ENCODE measurements at regions not wholly inside any gene's neighbourhood (a gene's known extent, or its start where the extent isn't known, plus 50 kb on each side); places are given as distances from the start of the nearest gene placed in this dataset.
"Not testable (repeated sequence)": the region's sequence is repeated elsewhere in the genome, so short reads cannot be mapped to it uniquely, and the experiment has no call there.

- H3K9me3 ChIP-seq (replicated peaks in 1 of 2; ENCODE audit: control insufficient read depth in 2 of 2, insufficient read depth in 1 of 2, low read depth in 1 of 2, low read length in 2 of 2) = no peaks in the 10 kb centered on the region
- H3K9ac ChIP-seq (ENCODE audit: low read depth, low read length, poor library complexity) = no peak overlapping the region
- no peaks in the 10 kb centered on the region for H3K79me1 ChIP-seq (ENCODE audit: low read depth, low read length)
- H3K4ac ChIP-seq (ENCODE audit: low read length) = no peak overlapping the region
- no peak overlapping the region for H3K27ac ChIP-seq (replicated peaks; ENCODE audit: low read length)
- H2BK12ac ChIP-seq (ENCODE audit: low read length) = no peak overlapping the region
- H3K14ac ChIP-seq (ENCODE audit: low read length) = no peak overlapping the region
- H2BK5ac ChIP-seq (ENCODE audit: low read length) = no peak overlapping the region
- H2AFZ ChIP-seq (ENCODE audit: low read length) = peak overlapping the region; percentile 11
- H2BK15ac ChIP-seq (ENCODE audit: low read length) = no peak overlapping the region
- H3K36me3 ChIP-seq (replicated peaks in 1 of 2; ENCODE audit: control insufficient read depth in 2 of 2, insufficient read depth in 2 of 2, low read length in 2 of 2) = no peaks in the 10 kb centered on the region
- no peak overlapping the region for H3K4me2 ChIP-seq (ENCODE audit: insufficient read depth, low read length, poor library complexity, severe bottlenecking)
- H3K27me3 ChIP-seq (ENCODE audit: control insufficient read depth in 3 of 3, insufficient read depth in 3 of 3, low read depth in 1 of 3, low read length in 3 of 3) = no peaks in the 10 kb centered on the region
- no peak overlapping the region for H2BK120ac ChIP-seq (ENCODE audit: low read depth, low read length)
- no peak overlapping the region for H3K4me3 ChIP-seq (ENCODE audit: low read length in 2 of 2)
- H2AK5ac ChIP-seq (ENCODE audit: low read depth, low read length) = no peak overlapping the region
- no peak overlapping the region for H4K91ac ChIP-seq (ENCODE audit: low read depth, low read length, poor library complexity)
- no peak overlapping the region for H3K18ac ChIP-seq (ENCODE audit: low read length)
- no peak for DNase-seq (ENCODE audit: low spot score)
- peaks cover 0 to 6% of the 10 kb centered on the region in 2 donors for H3K4me1 ChIP-seq (ENCODE audit: control insufficient read depth in 2 of 2, insufficient read depth in 1 of 2, low read depth in 1 of 2, low read length in 2 of 2)
- no peak overlapping the region for H3K23ac ChIP-seq (ENCODE audit: low read depth, low read length, poor library complexity)
- H4K8ac ChIP-seq (ENCODE audit: low read depth, low read length) = no peak overlapping the region
- no CpG with 5 or more reads among the region's 1 CpG for WGBS, 2 donors (ENCODE audit: extremely low coverage in 2 of 2, insufficient read length in 2 of 2, insufficient replicate concordance in 1 of 2)
Measured at GRCh38 chr6:77094821-77095220, 368.5 kb downstream of the HTR1B start.

- H3K23ac ChIP-seq (ENCODE audit: low read depth, low read length, poor library complexity) = no peak overlapping the region
- H3K9me3 ChIP-seq (replicated peaks in 1 of 2; ENCODE audit: control insufficient read depth in 2 of 2, insufficient read depth in 1 of 2, low read depth in 1 of 2, low read length in 2 of 2) = no peaks in the 10 kb centered on the region
- no peak overlapping the region for H3K14ac ChIP-seq (ENCODE audit: low read length)
- H4K91ac ChIP-seq (ENCODE audit: low read depth, low read length, poor library complexity) = no peak overlapping the region
- H3K27me3 ChIP-seq (ENCODE audit: control insufficient read depth in 3 of 3, insufficient read depth in 3 of 3, low read depth in 1 of 3, low read length in 3 of 3) = no peaks in the 10 kb centered on the region
- no peak overlapping the region for H2AFZ ChIP-seq (ENCODE audit: low read length)
- no peak overlapping the region for H3K9ac ChIP-seq (ENCODE audit: low read depth, low read length, poor library complexity)
- no peak overlapping the region for H2BK120ac ChIP-seq (ENCODE audit: low read depth, low read length)
- H2BK12ac ChIP-seq (ENCODE audit: low read length) = no peak overlapping the region
- H3K79me1 ChIP-seq (ENCODE audit: low read depth, low read length) = no peaks in the 10 kb centered on the region
- no peak overlapping the region for H2AK5ac ChIP-seq (ENCODE audit: low read depth, low read length)
- no peak overlapping the region for H3K27ac ChIP-seq (replicated peaks; ENCODE audit: low read length)
- no peak overlapping the region for H3K4me2 ChIP-seq (ENCODE audit: insufficient read depth, low read length, poor library complexity, severe bottlenecking)
- no peak overlapping the region for H4K8ac ChIP-seq (ENCODE audit: low read depth, low read length)
- H3K4ac ChIP-seq (ENCODE audit: low read length) = no peak overlapping the region
- no peaks in the 10 kb centered on the region for H3K36me3 ChIP-seq (replicated peaks in 1 of 2; ENCODE audit: control insufficient read depth in 2 of 2, insufficient read depth in 2 of 2, low read length in 2 of 2)
- WGBS, 2 donors (ENCODE audit: extremely low coverage in 2 of 2, insufficient read length in 2 of 2, insufficient replicate concordance in 1 of 2) = no CpG with 5 or more reads among the region's 1 CpG
- no peak overlapping the region for H2BK15ac ChIP-seq (ENCODE audit: low read length)
- H2BK5ac ChIP-seq (ENCODE audit: low read length) = no peak overlapping the region
- no peak for DNase-seq (ENCODE audit: low spot score)
- no peak overlapping the region for H3K4me3 ChIP-seq (ENCODE audit: low read length in 2 of 2)
- no peak overlapping the region for H3K18ac ChIP-seq (ENCODE audit: low read length)
- H3K4me1 ChIP-seq (ENCODE audit: control insufficient read depth in 2 of 2, insufficient read depth in 1 of 2, low read depth in 1 of 2, low read length in 2 of 2) = peaks cover 0 to 4% of the 10 kb centered on the region in 2 donors
Measured at GRCh38 chr6:77092971-77093370, 370.3 kb downstream of the HTR1B start.

- H2AFZ ChIP-seq (ENCODE audit: low read length) = no peak overlapping the region
- H2BK120ac ChIP-seq (ENCODE audit: low read depth, low read length) = no peak overlapping the region
- H3K4me1 ChIP-seq (ENCODE audit: control insufficient read depth in 2 of 2, insufficient read depth in 1 of 2, low read depth in 1 of 2, low read length in 2 of 2) = peaks cover 0 to under 1% of the 10 kb centered on the region in 2 donors
- no peak overlapping the region for H2BK12ac ChIP-seq (ENCODE audit: low read length)
- H2BK5ac ChIP-seq (ENCODE audit: low read length) = no peak overlapping the region
- H3K9ac ChIP-seq (ENCODE audit: low read depth, low read length, poor library complexity) = no peak overlapping the region
- no peak overlapping the region for H2AK5ac ChIP-seq (ENCODE audit: low read depth, low read length)
- no peaks in the 10 kb centered on the region for H3K79me1 ChIP-seq (ENCODE audit: low read depth, low read length)
- no peaks in the 10 kb centered on the region for H3K27me3 ChIP-seq (ENCODE audit: control insufficient read depth in 3 of 3, insufficient read depth in 3 of 3, low read depth in 1 of 3, low read length in 3 of 3)
- H4K8ac ChIP-seq (ENCODE audit: low read depth, low read length) = no peak overlapping the region
- H3K23ac ChIP-seq (ENCODE audit: low read depth, low read length, poor library complexity) = no peak overlapping the region
- no peak for DNase-seq (ENCODE audit: low spot score)
- no peak overlapping the region for H3K27ac ChIP-seq (replicated peaks; ENCODE audit: low read length)
- H3K4me2 ChIP-seq (ENCODE audit: insufficient read depth, low read length, poor library complexity, severe bottlenecking) = no peak overlapping the region
- H3K14ac ChIP-seq (ENCODE audit: low read length) = no peak overlapping the region
- no peak overlapping the region for H3K4me3 ChIP-seq (ENCODE audit: low read length in 2 of 2)
- H2BK15ac ChIP-seq (ENCODE audit: low read length) = no peak overlapping the region
- no peaks in the 10 kb centered on the region for H3K36me3 ChIP-seq (replicated peaks in 1 of 2; ENCODE audit: control insufficient read depth in 2 of 2, insufficient read depth in 2 of 2, low read length in 2 of 2)
- no peak overlapping the region for H3K4ac ChIP-seq (ENCODE audit: low read length)
- no peak overlapping the region for H4K91ac ChIP-seq (ENCODE audit: low read depth, low read length, poor library complexity)
- no peaks in the 10 kb centered on the region for H3K9me3 ChIP-seq (replicated peaks in 1 of 2; ENCODE audit: control insufficient read depth in 2 of 2, insufficient read depth in 1 of 2, low read depth in 1 of 2, low read length in 2 of 2)
- H3K18ac ChIP-seq (ENCODE audit: low read length) = no peak overlapping the region
Measured at GRCh38 chr6:77089776-77090175, 373.5 kb downstream of the HTR1B start.

GRCh38 chr6:77087794-77088318 lies 375.4 kb downstream of the HTR1B start:
- not testable (repeated sequence) for H3K9me3 ChIP-seq (replicated peaks in 1 of 2; ENCODE audit: control insufficient read depth in 2 of 2, insufficient read depth in 1 of 2, low read depth in 1 of 2, low read length in 2 of 2); H3K79me1 ChIP-seq (ENCODE audit: low read depth, low read length); H2BK5ac ChIP-seq (ENCODE audit: low read length); H2AK5ac ChIP-seq (ENCODE audit: low read depth, low read length); H3K18ac ChIP-seq (ENCODE audit: low read length); H3K9ac ChIP-seq (ENCODE audit: low read depth, low read length, poor library complexity); H3K23ac ChIP-seq (ENCODE audit: low read depth, low read length, poor library complexity); H4K8ac ChIP-seq (ENCODE audit: low read depth, low read length); H3K4me3 ChIP-seq (ENCODE audit: low read length in 2 of 2); H3K27ac ChIP-seq (replicated peaks; ENCODE audit: low read length); H4K91ac ChIP-seq (ENCODE audit: low read depth, low read length, poor library complexity); H3K36me3 ChIP-seq (replicated peaks in 1 of 2; ENCODE audit: control insufficient read depth in 2 of 2, insufficient read depth in 2 of 2, low read length in 2 of 2); H2BK120ac ChIP-seq (ENCODE audit: low read depth, low read length); H3K4me2 ChIP-seq (ENCODE audit: insufficient read depth, low read length, poor library complexity, severe bottlenecking); H3K14ac ChIP-seq (ENCODE audit: low read length); H2BK15ac ChIP-seq (ENCODE audit: low read length); H3K4me1 ChIP-seq (ENCODE audit: control insufficient read depth in 2 of 2, insufficient read depth in 1 of 2, low read depth in 1 of 2, low read length in 2 of 2); H3K4ac ChIP-seq (ENCODE audit: low read length); H3K27me3 ChIP-seq (ENCODE audit: control insufficient read depth in 3 of 3, insufficient read depth in 3 of 3, low read depth in 1 of 3, low read length in 3 of 3); H2BK12ac ChIP-seq (ENCODE audit: low read length); H2AFZ ChIP-seq (ENCODE audit: low read length); DNase-seq (ENCODE audit: low spot score)
- WGBS, 2 donors (ENCODE audit: extremely low coverage in 2 of 2, insufficient read length in 2 of 2, insufficient replicate concordance in 1 of 2) = no CpG with 5 or more reads among the region's 19 CpGs

Data from neuronal stem cell (in vitro differentiated cells).